ENCODE measurements at regions not wholly inside any gene's neighbourhood (a gene's known extent, or its start where the extent isn't known, plus 50 kb on each side); places are given as distances from the start of the nearest gene placed in this dataset.

DNA sequence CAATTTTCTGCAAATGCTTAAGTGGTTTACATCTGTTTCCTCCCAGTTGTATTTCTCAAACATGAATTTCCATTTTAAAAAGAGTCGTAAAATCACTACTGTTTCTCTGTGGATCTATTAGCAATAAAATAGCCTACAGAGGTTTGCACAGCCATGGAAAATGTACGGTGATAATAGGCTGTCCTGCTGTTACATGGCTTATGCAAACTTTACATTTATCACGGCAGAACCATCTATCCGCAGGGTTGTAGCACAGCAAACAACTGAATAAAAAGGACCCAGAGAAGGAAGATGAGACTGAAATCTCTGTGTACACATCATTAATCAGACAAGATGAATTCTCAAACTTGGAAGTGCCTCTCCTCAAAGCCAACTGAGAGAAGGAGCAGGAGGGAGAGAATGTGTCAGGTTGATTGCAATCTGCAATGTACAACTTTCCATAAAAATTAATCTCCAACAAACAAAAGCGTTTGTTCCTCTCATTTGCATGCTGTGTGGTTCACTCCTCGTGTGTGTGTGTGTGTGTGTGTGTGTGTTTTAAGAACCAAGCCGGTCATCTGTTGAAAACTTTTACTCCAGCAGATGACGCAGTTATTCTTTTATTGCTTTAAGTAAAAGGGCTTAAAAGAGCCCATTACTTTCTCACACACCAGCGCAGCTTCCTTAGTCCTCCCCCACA, 279.3 kb downstream of the SKAP2 start:
- no peak for TF ChIP-seq CTCF (conservative IDR thresholded peaks at IDR 0.05 in 1 of 2, IDR thresholded peaks at IDR 0.05 in 1 of 2; ENCODE audit: low read depth in 1 of 2, low read length in 2 of 2)
- TF ChIP-seq EZH2 (IDR thresholded peaks at IDR 0.05; ENCODE audit: low read length, missing control alignments): no peak
